OCI-LY3 (cell line): ENCODE measurements at regions not wholly inside any gene's neighbourhood (a gene's known extent, or its start where the extent isn't known, plus 50 kb on each side); places are given as distances from the start of the nearest gene placed in this dataset.

Experiments
- H2AFZ ChIP-seq: fragments of 200-600, 300-600 bp; shearing (Covaris generic); 2 replicates; pipeline ENCODE4 v1.6.0; 2014; ENCODE audit warnings: antibody characterized with exemption, low read depth, low read length
- H3K27ac ChIP-seq: fragments of 200-600, 300-600 bp; sonication (generic); 2 replicates; pipeline ENCODE4 v1.5.1; 2014; ENCODE audit warnings: mild to moderate bottlenecking, low read length, moderate library complexity, mixed read lengths
- H3K27me3 ChIP-seq: fragments of 200-600, 300-600 bp; sonication (generic); 2 replicates; pipeline ENCODE4 v1.6.1; 2014; ENCODE audit warnings: low read depth, low read length, mixed read lengths
- H3K36me3 ChIP-seq: fragments of 200-600, 300-600 bp; sonication (generic); replicated peaks from 2 replicates; pipeline ENCODE3; 2014; ENCODE audit warnings: low read depth, low read length, mixed read lengths
- H3K4me1 ChIP-seq: fragments of 300-600, 200-600 bp; sonication (generic); 2 replicates; pipeline ENCODE4 v1.6.1; 2014; ENCODE audit warnings: low read length, mixed read lengths
- H3K4me2 ChIP-seq: fragments of 200-600, 300-600 bp; sonication (generic); 2 replicates; pipeline ENCODE4 v1.6.1; 2014; ENCODE audit warnings: low read length, mixed read lengths
- H3K4me3 ChIP-seq: fragments of 300-600, 200-600 bp; sonication (generic); 2 replicates; pipeline ENCODE4 v1.5.1; 2014; ENCODE audit warnings: antibody characterized with exemption, mild to moderate bottlenecking, low read length, moderate library complexity
- H3K79me2 ChIP-seq: fragments of 300-600, 200-600 bp; shearing (Covaris generic); 2 replicates; pipeline ENCODE4 v1.6.1; 2014; ENCODE audit warnings: mild to moderate bottlenecking, low read length, mixed read lengths
- H3K9ac ChIP-seq: fragments of 300-600, 200-600 bp; shearing (Covaris generic); 2 replicates; pipeline ENCODE4 v1.6.0; 2014; ENCODE audit warnings: mild to moderate bottlenecking, low read length, moderate library complexity
- H3K9me3 ChIP-seq: fragments of 200-600, 300-600 bp; shearing (Covaris generic); 2 replicates; pipeline ENCODE4 v1.6.1; 2014; ENCODE audit warnings: low read length, mixed read lengths; ENCODE audit not compliant: insufficient read depth
- H4K20me1 ChIP-seq: fragments of 200-600, 300-600 bp; sonication (generic); 2 replicates; pipeline ENCODE4 v1.6.1; 2016; ENCODE audit warnings: low read length, mixed read lengths; ENCODE audit not compliant: insufficient read depth
- CTCF ChIP-seq: fragments of 200-600, 300-600 bp; sonication (generic); IDR thresholded peaks from 2 replicates; pipeline ENCODE4 v1.5.1; 2014; ENCODE audit warnings: antibody characterized with exemption, low read length, low read depth
- EZH2phosphoT487 ChIP-seq: fragments of 200-600 bp; shearing (Covaris generic); IDR thresholded peaks from 2 replicates; pipeline ENCODE4 v1.6.1; 2018; ENCODE audit warnings: antibody characterized with exemption, mixed run types, low read depth

DNA sequence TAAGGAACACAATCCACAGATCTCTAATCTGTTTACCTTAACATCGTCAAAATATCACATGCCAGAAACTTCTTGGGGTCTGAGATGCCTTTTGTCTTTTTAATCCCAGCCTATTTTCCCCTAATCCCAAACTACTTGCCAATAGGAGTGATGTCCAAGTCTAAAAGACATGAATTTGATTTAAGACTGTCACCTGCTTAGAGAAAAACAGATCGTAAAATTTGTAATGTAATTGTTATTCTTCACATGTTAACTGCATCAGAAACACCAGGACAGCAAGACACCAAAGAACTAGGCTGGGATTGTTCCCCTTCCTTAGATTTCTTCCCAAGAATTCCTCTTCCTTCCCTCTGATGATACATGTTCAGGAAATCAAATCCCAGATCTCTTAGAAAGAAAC is 198.1 kb upstream of the ARHGAP20 start:
- Histone ChIP-seq H3K9me3 (no peaks in the 10 kb centered on the region), H3K79me2 (no peaks in the 10 kb centered on the region), H3K9ac (no peak overlapping the region), H3K36me3 (no peaks in the 10 kb centered on the region), H3K4me3 (no peak overlapping the region), H4K20me1 (no peaks in the 10 kb centered on the region), H2AFZ (no peak overlapping the region), H3K4me2 (no peak overlapping the region), H3K27ac (no peak overlapping the region), H3K4me1 (peaks cover 10% of the 10 kb centered on the region), H3K27me3 (peaks cover 13% of the 10 kb centered on the region)
- no peak for TF ChIP-seq EZH2phosphoT487
- no peak for TF ChIP-seq CTCF

- Histone ChIP-seq H3K27ac (no peak overlapping the region), H3K36me3 (no peaks in the 10 kb centered on the region), H3K27me3 (peaks cover 17% of the 10 kb centered on the region), H3K9ac (no peak overlapping the region), H3K4me3 (no peak overlapping the region), H3K79me2 (no peaks in the 10 kb centered on the region), H3K9me3 (no peaks in the 10 kb centered on the region), H2AFZ (no peak overlapping the region), H4K20me1 (no peaks in the 10 kb centered on the region), H3K4me2 (no peak overlapping the region), H3K4me1 (peaks cover 10% of the 10 kb centered on the region)
- no peak for TF ChIP-seq CTCF
- TF ChIP-seq EZH2phosphoT487: no peak
Measured at GRCh38 chr11:110909336-110909735, 197.1 kb upstream of the ARHGAP20 start.

DNA sequence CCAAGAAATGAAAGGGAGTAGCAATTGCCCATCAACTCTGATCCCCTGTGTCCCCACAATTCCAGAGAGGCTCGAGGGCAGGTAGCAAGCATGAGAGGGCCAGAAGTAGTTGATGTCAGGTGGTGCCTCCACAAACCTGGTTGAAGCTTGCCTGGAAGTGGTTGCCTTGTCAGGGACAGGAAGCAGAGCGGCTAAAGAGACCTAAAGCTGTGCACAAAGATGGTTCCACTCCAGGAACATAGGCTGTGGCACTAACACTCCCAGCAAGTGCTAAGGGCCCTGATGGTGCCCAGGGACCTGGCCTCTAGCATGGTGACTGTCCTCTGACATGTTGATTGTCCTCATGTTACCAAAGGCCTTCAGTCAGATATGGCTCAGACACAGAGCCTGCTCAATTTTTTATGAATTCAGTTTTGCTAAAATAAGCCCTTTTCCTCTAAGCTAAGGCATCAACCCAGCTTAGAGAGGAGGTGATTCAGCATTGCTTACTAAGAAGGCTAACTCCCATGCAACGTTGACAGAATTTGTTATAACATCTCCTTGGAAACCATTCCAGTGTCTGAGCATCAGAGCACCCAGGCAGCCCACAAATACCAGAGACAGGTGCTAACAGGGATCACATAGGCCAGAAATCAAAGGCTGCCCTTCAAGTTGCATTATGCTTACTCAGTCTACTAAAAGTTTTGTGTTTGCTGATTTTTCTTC is 196.3 kb upstream of the ARHGAP20 start:
- Histone ChIP-seq H4K20me1 (no peaks in the 10 kb centered on the region), H3K4me3 (no peak overlapping the region), H3K9ac (no peak overlapping the region), H3K36me3 (no peaks in the 10 kb centered on the region), H2AFZ (no peak overlapping the region), H3K4me2 (no peak overlapping the region), H3K27me3 (peaks cover 17% of the 10 kb centered on the region), H3K9me3 (no peaks in the 10 kb centered on the region), H3K27ac (no peak overlapping the region), H3K4me1 (peaks cover 10% of the 10 kb centered on the region), H3K79me2 (no peaks in the 10 kb centered on the region)
- TF ChIP-seq CTCF: no peak
- TF ChIP-seq EZH2phosphoT487: no peak

- Histone ChIP-seq H3K9me3 (no peaks in the 10 kb centered on the region), H3K27me3 (peaks cover 17% of the 10 kb centered on the region), H3K36me3 (no peaks in the 10 kb centered on the region), H3K9ac (no peak overlapping the region), H3K4me3 (no peak overlapping the region), H3K4me2 (no peak overlapping the region; the same call in 1 of the 2 replicates), H4K20me1 (no peaks in the 10 kb centered on the region), H3K4me1 (peaks cover 10% of the 10 kb centered on the region), H3K27ac (no peak overlapping the region), H2AFZ (no peak overlapping the region), H3K79me2 (no peaks in the 10 kb centered on the region)
- TF ChIP-seq CTCF (no peak), EZH2phosphoT487 (no peak)
Measured at GRCh38 chr11:110907629-110908028, 195.4 kb upstream of the ARHGAP20 start.
